ENCODE measurements at regions not wholly inside any gene's neighbourhood (a gene's known extent, or its start where the extent isn't known, plus 50 kb on each side); places are given as distances from the start of the nearest gene placed in this dataset.

DNA sequence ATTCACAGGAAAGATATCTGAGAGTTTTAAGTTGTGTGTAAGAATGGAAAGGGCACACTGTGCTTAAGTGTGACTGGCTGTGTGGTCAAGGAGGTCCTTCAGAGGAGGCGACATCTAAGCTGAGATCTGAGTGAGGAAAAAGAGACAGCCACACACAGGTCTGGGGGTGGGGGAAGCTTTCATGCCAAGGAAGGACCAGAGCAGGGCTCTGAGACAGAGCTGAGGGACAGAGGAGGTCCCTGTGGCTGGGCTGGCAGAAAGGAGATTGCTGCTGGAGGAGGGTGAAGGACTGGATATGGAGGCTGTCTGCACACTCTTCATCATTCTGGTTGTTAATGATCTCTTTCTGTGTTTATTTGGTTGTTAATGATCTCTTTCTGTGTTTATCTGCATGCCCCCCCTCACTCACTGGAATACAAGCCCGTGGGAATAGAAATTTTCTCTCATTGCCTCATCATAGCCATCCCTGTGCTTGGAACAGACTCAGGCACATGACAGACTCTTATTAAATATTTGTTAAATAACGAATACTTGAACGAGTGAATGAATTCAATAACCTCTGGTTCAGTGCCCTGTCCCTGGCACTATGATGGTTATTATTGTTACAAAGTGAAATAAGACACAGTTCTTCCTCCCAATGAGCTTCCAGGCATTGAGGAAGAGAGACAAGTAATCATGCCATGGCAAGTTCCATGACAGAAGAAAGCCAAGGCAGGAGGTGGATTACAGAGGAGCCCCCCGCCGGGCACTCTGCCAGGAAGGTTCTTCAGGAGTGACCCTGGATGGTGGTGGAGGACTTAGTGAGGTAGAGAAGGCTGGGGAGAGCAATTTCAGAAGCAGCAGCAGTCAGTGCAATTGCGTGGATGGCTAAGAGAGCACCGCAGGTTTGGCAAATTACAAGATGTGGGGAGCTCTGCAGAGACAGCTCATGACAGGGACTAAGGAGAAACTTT, 399.4 kb upstream of the HS6ST1 start:
- no peak overlapping the region for H3K4me3 ChIP-seq (ENCODE audit: low read depth, low read length)
- no peaks in the 10 kb centered on the region for H3K4me1 ChIP-seq (ENCODE audit: control insufficient read depth, insufficient read depth, low read length)
- no peaks in the 10 kb centered on the region for H3K36me3 ChIP-seq (ENCODE audit: control insufficient read depth, insufficient read depth, low read length)
- no peaks in the 10 kb centered on the region for H3K27me3 ChIP-seq (ENCODE audit: control insufficient read depth, insufficient read depth, low read length)
- H3K9ac ChIP-seq (ENCODE audit: low read depth, low read length) = no peak overlapping the region
- H3K27ac ChIP-seq (ENCODE audit: low read depth, low read length) = no peak overlapping the region
- H3K9me3 ChIP-seq (ENCODE audit: control insufficient read depth, insufficient read depth, low read length) = no peaks in the 10 kb centered on the region; the same call in 1 of the 2 replicates

- Histone ChIP-seq H3K4me1 (ENCODE audit: control insufficient read depth, insufficient read depth, low read length) (no peaks in the 10 kb centered on the region), H3K27me3 (ENCODE audit: control insufficient read depth, insufficient read depth, low read length) (no peaks in the 10 kb centered on the region), H3K9ac (ENCODE audit: low read depth, low read length) (no peak overlapping the region), H3K36me3 (ENCODE audit: control insufficient read depth, insufficient read depth, low read length) (no peaks in the 10 kb centered on the region), H3K9me3 (ENCODE audit: control insufficient read depth, insufficient read depth, low read length) (no peaks in the 10 kb centered on the region; the same call in 1 of the 2 replicates), H3K27ac (ENCODE audit: low read depth, low read length) (no peak overlapping the region), H3K4me3 (ENCODE audit: low read depth, low read length) (no peak overlapping the region)
These were observed 401.7 kb upstream of the HS6ST1 start for GRCh38 chr2:128720080-128721022.

- Histone ChIP-seq H3K36me3 (ENCODE audit: control insufficient read depth, insufficient read depth, low read length) (no peaks in the 10 kb centered on the region), H3K27ac (ENCODE audit: low read depth, low read length) (no peak overlapping the region), H3K4me1 (ENCODE audit: control insufficient read depth, insufficient read depth, low read length) (no peaks in the 10 kb centered on the region), H3K4me3 (ENCODE audit: low read depth, low read length) (no peak overlapping the region), H3K9ac (ENCODE audit: low read depth, low read length) (no peak overlapping the region), H3K9me3 (ENCODE audit: control insufficient read depth, insufficient read depth, low read length) (no peaks in the 10 kb centered on the region; the same call in 1 of the 2 replicates), H3K27me3 (ENCODE audit: control insufficient read depth, insufficient read depth, low read length) (no peaks in the 10 kb centered on the region)
These were observed 402.4 kb upstream of the HS6ST1 start for GRCh38 chr2:128721096-128721495.

- no peaks in the 10 kb centered on the region for H3K27me3 ChIP-seq (ENCODE audit: control insufficient read depth, insufficient read depth, low read length)
- H3K36me3 ChIP-seq (ENCODE audit: control insufficient read depth, insufficient read depth, low read length) = no peaks in the 10 kb centered on the region
- no peaks in the 10 kb centered on the region for H3K4me1 ChIP-seq (ENCODE audit: control insufficient read depth, insufficient read depth, low read length)
- no peaks in the 10 kb centered on the region; the same call in 1 of the 2 replicates for H3K9me3 ChIP-seq (ENCODE audit: control insufficient read depth, insufficient read depth, low read length)
- no peak overlapping the region for H3K27ac ChIP-seq (ENCODE audit: low read depth, low read length)
- no peak overlapping the region for H3K9ac ChIP-seq (ENCODE audit: low read depth, low read length)
- H3K4me3 ChIP-seq (ENCODE audit: low read depth, low read length) = no peak overlapping the region
These were observed 403.8 kb upstream of the HS6ST1 start for GRCh38 chr2:128722489-128722888.

DNA sequence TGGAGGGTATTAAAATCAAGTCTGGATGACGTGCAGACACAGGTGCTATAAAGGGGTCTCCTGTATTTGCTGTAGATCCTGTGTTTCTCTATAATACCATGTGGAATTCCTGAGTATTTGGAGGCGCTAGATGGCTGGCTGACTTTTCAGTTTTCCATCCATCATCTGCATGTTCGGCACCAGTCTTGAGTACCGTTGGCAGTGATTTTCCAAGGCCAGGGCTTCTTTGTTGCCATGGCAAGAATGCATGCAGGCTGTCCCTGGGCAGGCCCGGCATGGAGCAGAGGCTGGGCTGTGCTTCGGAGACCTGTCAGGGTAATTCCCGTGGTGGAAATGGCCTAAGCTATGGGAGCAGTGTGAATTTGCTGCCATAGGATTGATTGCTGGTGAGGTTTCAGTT, 405.9 kb upstream of the HS6ST1 start:
- H3K4me3 ChIP-seq (ENCODE audit: low read depth, low read length) = no peak overlapping the region
- no peaks in the 10 kb centered on the region for H3K36me3 ChIP-seq (ENCODE audit: control insufficient read depth, insufficient read depth, low read length)
- no peak overlapping the region for H3K27ac ChIP-seq (ENCODE audit: low read depth, low read length)
- no peaks in the 10 kb centered on the region for H3K27me3 ChIP-seq (ENCODE audit: control insufficient read depth, insufficient read depth, low read length)
- H3K9ac ChIP-seq (ENCODE audit: low read depth, low read length) = no peak overlapping the region
- H3K4me1 ChIP-seq (ENCODE audit: control insufficient read depth, insufficient read depth, low read length) = no peaks in the 10 kb centered on the region
- peaks cover 3% of the 10 kb centered on the region; the same call in 1 of the 2 replicates for H3K9me3 ChIP-seq (ENCODE audit: control insufficient read depth, insufficient read depth, low read length)

- Histone ChIP-seq H3K4me3 (ENCODE audit: low read depth, low read length) (no peak overlapping the region), H3K36me3 (ENCODE audit: control insufficient read depth, insufficient read depth, low read length) (no peaks in the 10 kb centered on the region), H3K9ac (ENCODE audit: low read depth, low read length) (no peak overlapping the region), H3K9me3 (ENCODE audit: control insufficient read depth, insufficient read depth, low read length) (peaks cover 3% of the 10 kb centered on the region; the same call in 1 of the 2 replicates), H3K27me3 (ENCODE audit: control insufficient read depth, insufficient read depth, low read length) (no peaks in the 10 kb centered on the region), H3K27ac (ENCODE audit: low read depth, low read length) (no peak overlapping the region), H3K4me1 (ENCODE audit: control insufficient read depth, insufficient read depth, low read length) (no peaks in the 10 kb centered on the region)
These were observed 406.3 kb upstream of the HS6ST1 start for GRCh38 chr2:128724972-128725371.

- Histone ChIP-seq H3K27ac (ENCODE audit: low read depth, low read length) (no peak overlapping the region), H3K4me1 (ENCODE audit: control insufficient read depth, insufficient read depth, low read length) (no peaks in the 10 kb centered on the region), H3K4me3 (ENCODE audit: low read depth, low read length) (no peak overlapping the region), H3K9me3 (ENCODE audit: control insufficient read depth, insufficient read depth, low read length) (peaks cover 3% of the 10 kb centered on the region; the same call in 1 of the 2 replicates), H3K36me3 (ENCODE audit: control insufficient read depth, insufficient read depth, low read length) (no peaks in the 10 kb centered on the region), H3K27me3 (ENCODE audit: control insufficient read depth, insufficient read depth, low read length) (no peaks in the 10 kb centered on the region), H3K9ac (ENCODE audit: low read depth, low read length) (no peak overlapping the region)
These were observed 407.6 kb upstream of the HS6ST1 start for GRCh38 chr2:128726236-128726635.

- no peaks in the 10 kb centered on the region for H3K36me3 ChIP-seq (ENCODE audit: control insufficient read depth, insufficient read depth, low read length)
- no peak overlapping the region for H3K27ac ChIP-seq (ENCODE audit: low read depth, low read length)
- no peak overlapping the region for H3K4me3 ChIP-seq (ENCODE audit: low read depth, low read length)
- H3K27me3 ChIP-seq (ENCODE audit: control insufficient read depth, insufficient read depth, low read length) = no peaks in the 10 kb centered on the region
- no peaks in the 10 kb centered on the region for H3K4me1 ChIP-seq (ENCODE audit: control insufficient read depth, insufficient read depth, low read length)
- no peak overlapping the region for H3K9ac ChIP-seq (ENCODE audit: low read depth, low read length)
- H3K9me3 ChIP-seq (ENCODE audit: control insufficient read depth, insufficient read depth, low read length) = 0 out of 2 replicates have a peak, but pooled peaks cover 3% of the 10 kb centered on the region
These were observed 408.2 kb upstream of the HS6ST1 start for GRCh38 chr2:128726911-128727310.

DNA sequence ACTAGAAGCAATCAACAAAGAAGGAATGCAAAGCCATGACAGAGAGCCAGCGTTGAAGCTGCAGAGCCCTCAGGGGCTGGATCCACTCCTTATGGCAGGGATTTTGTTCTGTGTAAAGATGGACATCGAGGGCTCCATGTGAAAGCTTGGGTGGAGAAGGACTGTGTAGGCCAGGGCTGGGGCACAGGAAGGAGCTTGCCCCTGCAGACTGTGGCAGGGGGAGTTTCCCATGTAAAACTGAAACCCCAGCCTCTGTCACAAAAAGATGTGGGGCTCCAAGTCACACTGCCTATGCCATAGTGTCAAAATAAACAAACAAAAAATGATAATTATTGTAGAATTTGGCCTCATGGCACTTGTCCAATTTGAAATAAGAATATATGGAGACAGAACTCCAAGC, 408.7 kb upstream of the HS6ST1 start:
- Histone ChIP-seq H3K9me3 (ENCODE audit: control insufficient read depth, insufficient read depth, low read length) (0 out of 2 replicates have a peak, but pooled peaks cover 3% of the 10 kb centered on the region), H3K4me1 (ENCODE audit: control insufficient read depth, insufficient read depth, low read length) (no peaks in the 10 kb centered on the region), H3K27me3 (ENCODE audit: control insufficient read depth, insufficient read depth, low read length) (no peaks in the 10 kb centered on the region), H3K9ac (ENCODE audit: low read depth, low read length) (no peak overlapping the region), H3K4me3 (ENCODE audit: low read depth, low read length) (no peak overlapping the region), H3K36me3 (ENCODE audit: control insufficient read depth, insufficient read depth, low read length) (no peaks in the 10 kb centered on the region), H3K27ac (ENCODE audit: low read depth, low read length) (no peak overlapping the region)

DNA sequence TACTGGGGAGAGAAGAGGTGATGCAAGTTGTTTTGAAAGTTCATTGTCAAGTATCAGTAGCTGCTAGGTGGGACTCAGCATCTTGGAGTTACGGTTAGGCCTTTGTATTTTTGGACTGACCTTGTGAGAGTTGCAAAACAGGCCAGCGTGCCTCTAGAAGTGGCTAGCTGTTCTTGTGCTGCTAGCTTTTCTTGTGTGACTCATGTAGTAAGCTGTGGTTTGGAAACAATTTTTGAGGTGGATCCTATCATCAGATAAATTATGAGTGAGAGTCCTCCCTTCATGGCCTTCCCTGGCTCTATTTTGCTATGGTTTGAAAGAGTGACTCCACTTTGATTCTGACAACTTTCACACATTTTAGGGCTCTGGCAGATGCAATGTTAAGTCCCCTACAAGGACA, 409.2 kb upstream of the HS6ST1 start:
- Histone ChIP-seq H3K9me3 (ENCODE audit: control insufficient read depth, insufficient read depth, low read length) (0 out of 2 replicates have a peak, but pooled peaks cover 3% of the 10 kb centered on the region), H3K9ac (ENCODE audit: low read depth, low read length) (no peak overlapping the region), H3K36me3 (ENCODE audit: control insufficient read depth, insufficient read depth, low read length) (no peaks in the 10 kb centered on the region), H3K27me3 (ENCODE audit: control insufficient read depth, insufficient read depth, low read length) (no peaks in the 10 kb centered on the region), H3K4me1 (ENCODE audit: control insufficient read depth, insufficient read depth, low read length) (no peaks in the 10 kb centered on the region; the same call in 1 of the 2 replicates), H3K4me3 (ENCODE audit: low read depth, low read length) (no peak overlapping the region), H3K27ac (ENCODE audit: low read depth, low read length) (no peak overlapping the region)
